ENCODE measurements at regions not wholly inside any gene's neighbourhood (a gene's known extent, or its start where the extent isn't known, plus 50 kb on each side); places are given as distances from the start of the nearest gene placed in this dataset.

- Histone ChIP-seq H3K4me3 (ENCODE audit: control extremely low read depth in 1 of 5, extremely low read depth in 1 of 5, insufficient read depth in 1 of 5, low read depth in 2 of 5, low read length in 4 of 5) (no peak overlapping the region), H3K36me3 (replicated peaks in 1 of 2; ENCODE audit: control extremely low read depth in 1 of 2, control insufficient read depth in 1 of 2, extremely low read depth in 1 of 2, insufficient read depth in 2 of 2, low read length in 1 of 2) (no peaks in the 10 kb centered on the region), H3K27me3 (replicated peaks in 1 of 4; ENCODE audit: control extremely low read depth in 1 of 4, control insufficient read depth in 3 of 4, insufficient read depth in 4 of 4, low read length in 3 of 4) (no peaks in the 10 kb centered on the region), H4K20me1 (ENCODE audit: control insufficient read depth, insufficient read depth, low read length, poor library complexity, severe bottlenecking) (no peaks in the 10 kb centered on the region), H3K4me1 (ENCODE audit: control insufficient read depth in 2 of 2, insufficient read depth in 2 of 2, low read length in 2 of 2) (no peaks in the 10 kb centered on the region), H3K27ac (ENCODE audit: low read length in 2 of 2) (no peak overlapping the region), H3K79me2 (ENCODE audit: control insufficient read depth, insufficient read depth, low read length) (no peaks in the 10 kb centered on the region), H3K9me3 (ENCODE audit: control extremely low read depth in 1 of 3, control insufficient read depth in 2 of 3, insufficient read depth in 1 of 3, low read length in 2 of 3) (no peaks in the 10 kb centered on the region), H3K9ac (ENCODE audit: low read length) (no peak overlapping the region), H2AFZ (ENCODE audit: insufficient read depth, low read depth, low read length, poor library complexity, severe bottlenecking) (no peak overlapping the region), H3K4me2 (replicated peaks; ENCODE audit: low read depth, low read length, poor library complexity, severe bottlenecking) (no peak overlapping the region)
- no peaks in the 10 kb centered on the region for H3K4me1 Mint-ChIP-seq
- WGBS (ENCODE audit: insufficient coverage) = 100% methylated on average over 1 of the region's 5 CpGs
- DNase-seq (no peak), ATAC-seq (ENCODE audit: low read depth) (no peak)
- no peaks in the 10 kb centered on the region for H3K9me3 Mint-ChIP-seq (ENCODE audit: insufficient read depth)
- TF ChIP-seq CTCF (IDR thresholded peaks at IDR 0.05) (no peak), EZH2 (IDR thresholded peaks at IDR 0.05; ENCODE audit: borderline replicate concordance, insufficient read depth, low read depth, low read length, poor library complexity, severe bottlenecking) (no peak)
- CTCF ChIA-PET = no interaction called here
- intact Hi-C loops (cut with micrococcal nuclease) = no loop called here
- POLR2A ChIA-PET = no interaction called here
- H3K4me3 Mint-ChIP-seq = no peak overlapping the region
- no peaks in the 10 kb centered on the region for H3K27me3 Mint-ChIP-seq
- no peak overlapping the region for H3K27ac Mint-ChIP-seq
Observed at GRCh38 chr2:59082657-59083056, 841.5 kb upstream of the FANCL start.

- Mint-ChIP-seq H3K27me3 (no peaks in the 10 kb centered on the region), H3K27ac (no peak overlapping the region), H3K4me1 (no peaks in the 10 kb centered on the region), H3K9me3 (ENCODE audit: insufficient read depth) (no peaks in the 10 kb centered on the region), H3K4me3 (no peak overlapping the region)
- ATAC-seq (ENCODE audit: low read depth) = no peak
- no peaks in the 10 kb centered on the region for H4K20me1 ChIP-seq (ENCODE audit: control insufficient read depth, insufficient read depth, low read length, poor library complexity, severe bottlenecking)
- H3K4me3 ChIP-seq (ENCODE audit: control extremely low read depth in 1 of 5, extremely low read depth in 1 of 5, insufficient read depth in 1 of 5, low read depth in 2 of 5, low read length in 4 of 5) = no peak overlapping the region
- CTCF ChIA-PET = no interaction called here
- no peak overlapping the region for H3K4me2 ChIP-seq (replicated peaks; ENCODE audit: low read depth, low read length, poor library complexity, severe bottlenecking)
- DNase-seq = no peak
- 100% methylated on average over 2 of the region's 4 CpGs for WGBS (ENCODE audit: insufficient coverage)
- POLR2A ChIA-PET = no interaction called here
- H3K4me1 ChIP-seq (ENCODE audit: control insufficient read depth in 2 of 2, insufficient read depth in 2 of 2, low read length in 2 of 2) = no peaks in the 10 kb centered on the region
- no peaks in the 10 kb centered on the region for H3K9me3 ChIP-seq (ENCODE audit: control extremely low read depth in 1 of 3, control insufficient read depth in 2 of 3, insufficient read depth in 1 of 3, low read length in 2 of 3)
- H3K27me3 ChIP-seq (replicated peaks in 1 of 4; ENCODE audit: control extremely low read depth in 1 of 4, control insufficient read depth in 3 of 4, insufficient read depth in 4 of 4, low read length in 3 of 4) = no peaks in the 10 kb centered on the region
- intact Hi-C loops (cut with micrococcal nuclease) = no loop called here
- no peak overlapping the region for H3K27ac ChIP-seq (ENCODE audit: low read length in 2 of 2)
- no peaks in the 10 kb centered on the region for H3K36me3 ChIP-seq (replicated peaks in 1 of 2; ENCODE audit: control extremely low read depth in 1 of 2, control insufficient read depth in 1 of 2, extremely low read depth in 1 of 2, insufficient read depth in 2 of 2, low read length in 1 of 2)
- H2AFZ ChIP-seq (ENCODE audit: insufficient read depth, low read depth, low read length, poor library complexity, severe bottlenecking) = no peak overlapping the region
- H3K79me2 ChIP-seq (ENCODE audit: control insufficient read depth, insufficient read depth, low read length) = no peaks in the 10 kb centered on the region
- no peak overlapping the region for H3K9ac ChIP-seq (ENCODE audit: low read length)
- no peak for TF ChIP-seq CTCF (IDR thresholded peaks at IDR 0.05)
- no peak for TF ChIP-seq EZH2 (IDR thresholded peaks at IDR 0.05; ENCODE audit: borderline replicate concordance, insufficient read depth, low read depth, low read length, poor library complexity, severe bottlenecking)
Observed at GRCh38 chr2:59080451-59081181, 839.5 kb upstream of the FANCL start.
